LNCaP clone FGC (cell line): ENCODE measurements at regions not wholly inside any gene's neighbourhood (a gene's known extent, or its start where the extent isn't known, plus 50 kb on each side); places are given as distances from the start of the nearest gene placed in this dataset.
A peak's percentile ranks its signal among the peaks of the same experiment; 100 is the strongest.

Experiments
- DNase-seq: peaks from one replicate; pipeline ENCODE4 v3.0.0-alpha.2; 2011; ENCODE audit warnings: low read depth
- H3K4me3 ChIP-seq: 2 replicates; pipeline ENCODE4 v1.5.1; 2011; ENCODE audit warnings: mild to moderate bottlenecking, low read depth, low read length, control low read depth
- TF ChIP-seq, protein P1 (sequence below): IDR thresholded peaks from 2 replicates; pipeline ENCODE4 v1.5.1; 2012; ENCODE audit warnings: mild to moderate bottlenecking; ENCODE audit not compliant: control insufficient read depth, insufficient read depth; ENCODE audit errors: extremely low read depth

DNA sequence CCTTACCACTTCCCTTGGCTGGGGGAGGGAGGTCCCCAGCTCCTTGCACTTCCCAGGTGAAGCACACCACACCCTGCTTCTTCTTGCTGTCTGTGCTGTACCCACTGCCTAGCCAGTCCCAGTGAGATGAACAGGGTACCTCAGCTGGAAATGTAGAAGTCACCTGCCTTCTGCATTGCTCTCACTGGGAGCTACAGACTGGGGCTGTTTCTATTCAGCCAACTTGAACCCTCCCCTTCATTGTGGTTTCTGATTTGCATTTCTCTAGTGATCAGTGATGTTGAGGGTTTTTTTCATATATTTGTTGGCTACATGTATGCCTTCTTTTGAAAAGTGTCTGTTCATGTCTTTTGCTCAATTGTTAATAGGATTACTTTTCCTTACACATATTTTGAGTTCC is 222.8 kb downstream of the DDX3Y start:
- DNase-seq, result no peak
- no peak overlapping the region for H3K4me3 ChIP-seq
- TF ChIP-seq, protein P1, sequence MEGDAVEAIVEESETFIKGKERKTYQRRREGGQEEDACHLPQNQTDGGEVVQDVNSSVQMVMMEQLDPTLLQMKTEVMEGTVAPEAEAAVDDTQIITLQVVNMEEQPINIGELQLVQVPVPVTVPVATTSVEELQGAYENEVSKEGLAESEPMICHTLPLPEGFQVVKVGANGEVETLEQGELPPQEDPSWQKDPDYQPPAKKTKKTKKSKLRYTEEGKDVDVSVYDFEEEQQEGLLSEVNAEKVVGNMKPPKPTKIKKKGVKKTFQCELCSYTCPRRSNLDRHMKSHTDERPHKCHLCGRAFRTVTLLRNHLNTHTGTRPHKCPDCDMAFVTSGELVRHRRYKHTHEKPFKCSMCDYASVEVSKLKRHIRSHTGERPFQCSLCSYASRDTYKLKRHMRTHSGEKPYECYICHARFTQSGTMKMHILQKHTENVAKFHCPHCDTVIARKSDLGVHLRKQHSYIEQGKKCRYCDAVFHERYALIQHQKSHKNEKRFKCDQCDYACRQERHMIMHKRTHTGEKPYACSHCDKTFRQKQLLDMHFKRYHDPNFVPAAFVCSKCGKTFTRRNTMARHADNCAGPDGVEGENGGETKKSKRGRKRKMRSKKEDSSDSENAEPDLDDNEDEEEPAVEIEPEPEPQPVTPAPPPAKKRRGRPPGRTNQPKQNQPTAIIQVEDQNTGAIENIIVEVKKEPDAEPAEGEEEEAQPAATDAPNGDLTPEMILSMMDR, result no peak

DNA sequence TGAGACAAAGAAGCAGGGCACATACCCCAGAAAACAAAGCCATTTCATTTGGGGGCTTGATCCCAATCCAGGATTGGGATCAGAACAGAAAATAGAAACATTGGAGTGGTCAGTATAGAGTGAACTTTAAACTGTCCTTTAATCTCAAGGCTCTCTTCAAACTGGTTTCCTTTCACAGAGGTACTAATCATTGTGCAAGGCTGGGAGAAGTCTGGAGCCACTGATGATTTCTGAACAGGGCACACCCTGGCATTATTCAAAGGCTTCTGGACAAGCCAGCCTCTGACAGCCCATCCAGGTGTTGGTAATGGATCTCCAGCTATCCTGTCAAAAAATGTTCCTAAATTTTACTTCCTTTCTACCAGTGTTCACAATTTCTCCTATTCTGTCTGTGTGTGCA is 244.5 kb downstream of the DDX3Y start:
- no peak for DNase-seq
- peak overlapping the region; percentile 36 for H3K4me3 ChIP-seq
- TF ChIP-seq, protein P1, result no peak

DNA sequence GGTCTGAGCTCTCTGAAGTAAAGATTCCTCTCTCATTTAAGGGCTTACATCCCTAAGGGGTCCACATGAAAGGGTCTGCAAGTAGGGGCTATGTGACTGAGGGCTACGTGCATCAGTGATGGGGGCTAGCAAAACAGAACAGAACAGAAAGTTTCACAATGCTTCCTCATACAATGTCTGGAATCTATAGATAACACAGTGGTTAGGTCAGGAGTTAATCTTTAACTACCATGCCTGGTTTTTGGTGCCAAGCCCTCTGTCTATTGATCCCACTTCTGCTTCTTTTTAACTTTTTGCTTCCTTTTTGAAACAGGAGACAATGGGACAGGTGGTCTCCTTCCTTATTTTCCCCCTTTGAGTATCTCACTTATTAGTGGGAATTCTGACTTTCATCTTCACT is 263.0 kb downstream of the DDX3Y start:
- TF ChIP-seq, protein P1, result no peak
- no peak for DNase-seq
- H3K4me3 ChIP-seq, result no peak overlapping the region

DNA sequence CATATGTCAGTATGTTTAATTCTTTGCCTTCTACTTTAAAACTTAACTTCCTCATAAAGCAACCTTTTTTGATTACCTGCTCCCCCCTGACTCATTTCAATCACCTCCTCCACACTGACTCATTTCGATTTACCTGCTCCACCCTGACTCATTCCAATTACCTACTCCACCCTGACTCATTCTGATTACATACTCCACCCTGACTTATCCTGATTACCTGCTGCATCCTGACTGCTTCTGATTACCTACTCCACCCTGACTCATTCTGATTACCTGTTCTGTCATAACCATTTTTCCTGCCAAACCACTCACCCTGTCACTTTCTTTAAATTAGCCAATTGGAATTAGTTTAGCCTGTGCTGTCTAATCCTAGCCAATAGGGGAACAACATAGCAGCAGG is 263.6 kb downstream of the DDX3Y start:
- TF ChIP-seq, protein P1, result no peak
- no peak for DNase-seq
- H3K4me3 ChIP-seq, result no peak overlapping the region
